SK-N-MC (cell line): ENCODE measurements at regions not wholly inside any gene's neighbourhood (a gene's known extent, or its start where the extent isn't known, plus 50 kb on each side); places are given as distances from the start of the nearest gene placed in this dataset.

Source experiments
- DNase-seq: peaks from one replicate; pipeline ENCODE4 v3.0.0-alpha.2; 2011; ENCODE audit warnings: low read depth, low spot score
- H3K27ac ChIP-seq: fragments of 200-600 bp; sonication (generic); 2 replicates; pipeline ENCODE4 v1.5.1; 2016; ENCODE audit warnings: mixed run types
- H3K36me3 ChIP-seq: fragments of 200-600 bp; sonication (generic); 2 replicates; pipeline ENCODE4 v1.6.1; 2017; ENCODE audit warnings: antibody characterized with exemption, low read length, mixed read lengths; ENCODE audit not compliant: insufficient read depth
- H3K4me3 ChIP-seq: fragments of 200-600 bp; sonication (generic); 2 replicates; pipeline ENCODE4 v1.5.1; 2016
- H3K9ac ChIP-seq: fragments of 200-600 bp; sonication (generic); 2 replicates; pipeline ENCODE4 v1.8.0; 2017; ENCODE audit warnings: mixed run types, mixed read lengths; ENCODE audit not compliant: insufficient read length
- H3K9me3 ChIP-seq: fragments of 200-600 bp; sonication (generic); 2 replicates; pipeline ENCODE4 v1.6.1; 2017; ENCODE audit warnings: low read depth, mild to moderate bottlenecking, antibody characterized with exemption, low read length, moderate library complexity, mixed read lengths
- EZH2 ChIP-seq: fragments of 200-600 bp; sonication (generic); IDR thresholded peaks from one replicate; pipeline ENCODE4 v1.6.1; 2017; ENCODE audit warnings: antibody characterized with exemption
- FOXP2 ChIP-seq: optimal IDR thresholded peaks from 2 replicates; pipeline ENCODE3; 2011; ENCODE audit warnings: mild to moderate bottlenecking, moderate library complexity; ENCODE audit not compliant: insufficient read depth; ENCODE audit errors: extremely low read length, control extremely low read depth
- POLR2AphosphoS5 ChIP-seq: IDR thresholded peaks from 2 replicates; pipeline ENCODE4 v1.6.1; 2012; ENCODE audit warnings: mild to moderate bottlenecking, low read depth, low read length, borderline replicate concordance

GRCh38 chr14:53306267-53306721 lies 153.2 kb upstream of the DDHD1 start:
- Histone ChIP-seq H3K9ac (peak overlapping the region; percentile 31), H3K27ac (no peak overlapping the region), H3K4me3 (peak overlapping the region; percentile 76), H3K9me3 (no peaks in the 10 kb centered on the region), H3K36me3 (no peaks in the 10 kb centered on the region)
- DNase-seq = no peak
- TF ChIP-seq EZH2 = no peak
- no peak for TF ChIP-seq FOXP2
- TF ChIP-seq POLR2AphosphoS5 = no peak

GRCh38 chr14:53304726-53305381 lies 151.7 kb upstream of the DDHD1 start:
- H3K36me3 ChIP-seq = no peaks in the 10 kb centered on the region
- DNase-seq = no peak
- H3K9ac ChIP-seq = no peak overlapping the region
- no peaks in the 10 kb centered on the region for H3K9me3 ChIP-seq
- TF ChIP-seq EZH2 (no peak), FOXP2 (no peak), POLR2AphosphoS5 (no peak)
- no peak overlapping the region for H3K27ac ChIP-seq
- H3K4me3 ChIP-seq = no peak overlapping the region

GRCh38 chr14:53295985-53296582 lies 143.0 kb upstream of the DDHD1 start:
- H3K36me3 ChIP-seq = no peaks in the 10 kb centered on the region
- H3K4me3 ChIP-seq = no peak overlapping the region
- H3K9me3 ChIP-seq = no peaks in the 10 kb centered on the region
- TF ChIP-seq POLR2AphosphoS5 (no peak), EZH2 (no peak), FOXP2 (no peak)
- no peak overlapping the region for H3K9ac ChIP-seq
- H3K27ac ChIP-seq = no peak overlapping the region
- no peak for DNase-seq

GRCh38 chr14:53295372-53295771 lies 142.2 kb upstream of the DDHD1 start:
- H3K4me3 ChIP-seq = no peak overlapping the region
- TF ChIP-seq FOXP2 = no peak
- no peak for TF ChIP-seq EZH2
- no peak for TF ChIP-seq POLR2AphosphoS5
- DNase-seq = no peak
- no peak overlapping the region for H3K9ac ChIP-seq
- no peaks in the 10 kb centered on the region for H3K36me3 ChIP-seq
- no peaks in the 10 kb centered on the region for H3K9me3 ChIP-seq
- no peak overlapping the region for H3K27ac ChIP-seq

GRCh38 chr14:53286301-53286700 lies 133.2 kb upstream of the DDHD1 start:
- Histone ChIP-seq H3K27ac (no peak overlapping the region), H3K4me3 (no peak overlapping the region), H3K9ac (no peak overlapping the region), H3K9me3 (peaks cover 9% of the 10 kb centered on the region; the same call in 1 of the 2 replicates), H3K36me3 (no peaks in the 10 kb centered on the region)
- TF ChIP-seq POLR2AphosphoS5 (no peak), EZH2 (no peak), FOXP2 (no peak)
- no peak for DNase-seq

- TF ChIP-seq FOXP2 (no peak), POLR2AphosphoS5 (no peak), EZH2 (no peak)
- peaks cover 9% of the 10 kb centered on the region; the same call in 1 of the 2 replicates for H3K9me3 ChIP-seq
- no peak overlapping the region for H3K27ac ChIP-seq
- H3K9ac ChIP-seq = no peak overlapping the region
- no peak overlapping the region for H3K4me3 ChIP-seq
- no peaks in the 10 kb centered on the region for H3K36me3 ChIP-seq
- no peak for DNase-seq
These were observed 132.7 kb upstream of the DDHD1 start for GRCh38 chr14:53285821-53286220.

GRCh38 chr14:53285064-53285463 lies 131.9 kb upstream of the DDHD1 start:
- DNase-seq = no peak
- H3K9me3 ChIP-seq = peaks cover 9% of the 10 kb centered on the region; the same call in 1 of the 2 replicates
- H3K27ac ChIP-seq = no peak overlapping the region
- TF ChIP-seq EZH2 (no peak), FOXP2 (no peak)
- no peak overlapping the region for H3K9ac ChIP-seq
- H3K36me3 ChIP-seq = no peaks in the 10 kb centered on the region
- H3K4me3 ChIP-seq = no peak overlapping the region

GRCh38 chr14:53278602-53279506 lies 125.7 kb upstream of the DDHD1 start:
- TF ChIP-seq FOXP2 = no peak
- no peak for TF ChIP-seq EZH2
- TF ChIP-seq POLR2AphosphoS5 = no peak
- Histone ChIP-seq H3K27ac (no peak overlapping the region), H3K4me3 (no peak overlapping the region), H3K36me3 (no peaks in the 10 kb centered on the region), H3K9me3 (no peaks in the 10 kb centered on the region), H3K9ac (no peak overlapping the region)
- no peak for DNase-seq
